Calu3 (cell line): ENCODE measurements at regions not wholly inside any gene's neighbourhood (a gene's known extent, or its start where the extent isn't known, plus 50 kb on each side); places are given as distances from the start of the nearest gene placed in this dataset.
"Not testable (repeated sequence)": the region's sequence is repeated elsewhere in the genome, so short reads cannot be mapped to it uniquely, and the experiment has no call there.

Experiments
- BruUV-seq: library from RNA; stranded (reverse); fragments of 400-500 nt; replicated peaks from 2 replicates; lab custom pipeline; 2021; lab: Mats Ljungman, UMichigan
- CTCF ChIA-PET: fragments of 300-600 bp; sonication (Branson Sonifier 250); formaldehyde crosslinking; loops from one replicate; lab custom pipeline; 2022; ENCODE audit warnings: antibody characterized with exemption; lab: Charles Lee
- DNase-seq: peaks from one replicate; pipeline ENCODE4 v3.0.0; 2022
- H3K27ac Mint-ChIP-seq: one replicate; pipeline ENCODE4 v1.8.0; 2022; ENCODE audit warnings: mixed read lengths; ENCODE audit not compliant: unreplicated experiment
- H3K27me3 Mint-ChIP-seq: one replicate; pipeline ENCODE4 v1.8.0; 2022; ENCODE audit warnings: mixed read lengths; ENCODE audit not compliant: unreplicated experiment
- H3K36me3 Mint-ChIP-seq: one replicate; pipeline ENCODE4 v1.8.0; 2022; ENCODE audit warnings: mild to moderate bottlenecking, moderate library complexity, mixed read lengths; ENCODE audit not compliant: insufficient read depth, unreplicated experiment
- H3K4me1 Mint-ChIP-seq: one replicate; pipeline ENCODE4 v1.8.0; 2022; ENCODE audit warnings: mild to moderate bottlenecking, low read depth, mixed read lengths; ENCODE audit not compliant: unreplicated experiment
- H3K4me3 Mint-ChIP-seq: one replicate; pipeline ENCODE4 v1.8.0; 2022; ENCODE audit warnings: mild to moderate bottlenecking, low read depth, moderate library complexity, mixed read lengths; ENCODE audit not compliant: unreplicated experiment
- H3K9me3 Mint-ChIP-seq: one replicate; pipeline ENCODE4 v1.8.0; 2022; ENCODE audit warnings: low read depth, mixed read lengths; ENCODE audit not compliant: unreplicated experiment
- intact Hi-C: fragments of 100-400 bp; cut with micrococcal nuclease; formaldehyde crosslinking; loops from one replicate; pipeline ENCODE4 v1.10.0; 2022; ENCODE audit not compliant: unreplicated experiment
- TF ChIP-seq, protein P1 (sequence below): fragments of 200-600 bp; IDR thresholded peaks from one replicate; pipeline ENCODE4 v1.8.0; 2022; ENCODE audit warnings: antibody characterized with exemption; ENCODE audit not compliant: unreplicated experiment

DNA sequence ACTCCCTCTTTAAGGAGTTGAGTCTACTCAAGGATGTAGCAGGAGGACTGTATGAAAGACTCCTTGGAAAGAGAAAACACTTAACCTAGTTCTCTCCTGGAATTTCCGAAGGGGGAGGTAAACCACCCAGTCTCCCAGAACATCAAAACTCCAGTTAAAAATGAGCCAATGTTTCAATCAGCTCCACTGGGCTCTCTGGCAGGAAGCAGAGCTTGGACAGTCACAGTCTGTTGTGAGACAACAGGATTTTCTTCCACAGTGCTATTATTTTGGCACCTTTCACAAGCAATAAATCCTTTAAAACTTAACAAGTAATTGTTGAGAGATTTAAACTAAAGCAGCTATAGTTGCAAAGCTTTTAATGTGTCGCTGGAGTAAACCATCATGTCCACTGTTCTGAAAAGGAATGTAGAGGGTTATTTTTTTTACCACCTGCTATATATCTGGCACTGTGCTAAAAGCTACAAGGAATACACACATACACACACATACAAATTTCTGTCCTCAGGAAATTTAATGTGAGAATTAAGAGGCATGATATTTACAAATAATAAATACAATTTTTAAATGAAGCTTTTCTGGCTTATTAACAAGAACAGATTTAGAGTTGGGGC lies 229.2 kb upstream of the INTU start:
- Mint-ChIP-seq H3K4me1 (peaks cover 25% of the 10 kb centered on the region), H3K36me3 (peaks cover 14% of the 10 kb centered on the region), H3K4me3 (no peak overlapping the region), H3K27me3 (no peaks in the 10 kb centered on the region), H3K27ac (no peak overlapping the region), H3K9me3 (no peaks in the 10 kb centered on the region)
- no TSS peak for BruUV-seq
- DNase-seq: no peak
- CTCF ChIA-PET: no interaction called here
- TF ChIP-seq, protein P1, sequence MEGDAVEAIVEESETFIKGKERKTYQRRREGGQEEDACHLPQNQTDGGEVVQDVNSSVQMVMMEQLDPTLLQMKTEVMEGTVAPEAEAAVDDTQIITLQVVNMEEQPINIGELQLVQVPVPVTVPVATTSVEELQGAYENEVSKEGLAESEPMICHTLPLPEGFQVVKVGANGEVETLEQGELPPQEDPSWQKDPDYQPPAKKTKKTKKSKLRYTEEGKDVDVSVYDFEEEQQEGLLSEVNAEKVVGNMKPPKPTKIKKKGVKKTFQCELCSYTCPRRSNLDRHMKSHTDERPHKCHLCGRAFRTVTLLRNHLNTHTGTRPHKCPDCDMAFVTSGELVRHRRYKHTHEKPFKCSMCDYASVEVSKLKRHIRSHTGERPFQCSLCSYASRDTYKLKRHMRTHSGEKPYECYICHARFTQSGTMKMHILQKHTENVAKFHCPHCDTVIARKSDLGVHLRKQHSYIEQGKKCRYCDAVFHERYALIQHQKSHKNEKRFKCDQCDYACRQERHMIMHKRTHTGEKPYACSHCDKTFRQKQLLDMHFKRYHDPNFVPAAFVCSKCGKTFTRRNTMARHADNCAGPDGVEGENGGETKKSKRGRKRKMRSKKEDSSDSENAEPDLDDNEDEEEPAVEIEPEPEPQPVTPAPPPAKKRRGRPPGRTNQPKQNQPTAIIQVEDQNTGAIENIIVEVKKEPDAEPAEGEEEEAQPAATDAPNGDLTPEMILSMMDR: no peak
- intact Hi-C loops: loop anchor here (5.0 to 10.0 kb wide), 4 partner anchors 79 to 1169 kb away; no protein-coding TSS in a partner anchor

DNA sequence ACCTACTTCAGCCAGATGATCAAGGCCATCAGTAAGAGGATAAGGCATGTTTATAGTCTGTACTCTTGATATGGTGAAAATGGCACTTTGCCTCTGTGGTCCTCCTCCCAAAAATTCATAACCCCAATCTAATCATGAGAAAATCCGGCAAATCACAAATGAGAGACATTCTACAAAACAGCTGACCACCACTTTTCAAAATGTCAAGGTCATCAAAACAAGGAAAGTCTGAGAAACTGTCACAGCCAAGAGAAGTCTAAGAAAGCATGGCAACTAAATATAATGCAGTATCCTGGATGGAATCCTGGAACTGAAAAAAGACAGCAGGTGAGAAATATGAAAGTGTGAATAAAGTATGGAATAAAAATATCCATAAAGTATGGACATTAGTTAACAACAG lies 226.6 kb upstream of the INTU start:
- peak overlapping the region; percentile 56 for H3K27ac Mint-ChIP-seq
- H3K36me3 Mint-ChIP-seq: peaks cover 14% of the 10 kb centered on the region
- peaks cover 48% of the 10 kb centered on the region for H3K4me1 Mint-ChIP-seq
- H3K4me3 Mint-ChIP-seq: no peak overlapping the region
- intact Hi-C loops: loop anchor here (10.0 kb wide), 3 partner anchors 179 to 1171 kb away; no protein-coding TSS in a partner anchor
- TF ChIP-seq, protein P1: no peak
- no TSS peak for BruUV-seq
- no peak for DNase-seq
- no peaks in the 10 kb centered on the region for H3K9me3 Mint-ChIP-seq
- no peaks in the 10 kb centered on the region for H3K27me3 Mint-ChIP-seq
- CTCF ChIA-PET: no interaction called here

DNA sequence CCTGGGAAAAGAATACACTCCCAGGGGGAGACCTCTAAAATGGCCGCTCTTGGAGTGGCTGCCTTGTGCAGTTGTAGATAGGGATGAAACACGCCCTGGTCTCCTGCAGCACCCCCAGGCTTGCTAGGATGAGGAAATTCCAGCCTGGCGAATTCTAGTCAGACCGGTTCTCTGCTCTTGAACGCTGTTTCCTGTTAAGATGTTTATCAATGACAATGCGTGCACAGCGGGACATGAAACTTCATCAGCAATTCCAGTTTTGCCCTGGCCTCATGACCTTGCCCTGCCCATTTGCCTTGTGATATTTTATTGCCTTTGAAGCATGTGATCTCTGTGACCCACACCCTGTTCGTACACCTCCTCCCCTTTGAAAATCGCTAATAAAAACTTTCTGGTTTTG lies 225.2 kb upstream of the INTU start:
- Mint-ChIP-seq H3K36me3 (peaks cover 14% of the 10 kb centered on the region), H3K27ac (peak overlapping the region; percentile 90), H3K4me1 (peaks cover 61% of the 10 kb centered on the region), H3K4me3 (peak overlapping the region; percentile 57)
- peak; percentile 77 for DNase-seq
- BruUV-seq, H3K9me3 Mint-ChIP-seq, H3K27me3 Mint-ChIP-seq: not testable (repeated sequence)
- intact Hi-C loops: loop anchor here (10.0 kb wide), 3 partner anchors 177 to 1173 kb away; no protein-coding TSS in a partner anchor
- CTCF ChIA-PET: interaction anchor here (1.2 kb wide), 1 partner anchor 1679 kb away, joined by 3 read pairs; no protein-coding TSS in a partner anchor

DNA sequence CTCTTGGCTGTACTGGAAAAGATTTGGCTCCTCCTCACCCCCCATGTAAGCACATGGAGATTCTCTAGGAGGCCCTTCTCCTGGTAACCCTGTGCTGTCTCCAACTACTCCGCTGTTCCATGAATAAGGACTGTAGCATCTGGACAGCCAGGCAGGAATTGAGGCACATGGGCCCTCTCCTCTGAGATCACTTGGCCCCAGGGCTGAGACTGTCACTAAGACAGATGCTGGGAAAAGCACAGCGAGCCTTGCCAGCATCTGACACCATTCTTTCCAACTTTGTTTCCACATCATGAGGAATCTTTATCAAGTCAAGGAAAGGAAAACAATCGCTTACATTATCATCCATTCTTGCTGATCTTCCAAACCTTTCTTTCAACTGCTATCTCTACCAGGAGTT lies 222.6 kb upstream of the INTU start:
- H3K4me1 Mint-ChIP-seq: peaks cover 68% of the 10 kb centered on the region
- no peaks in the 10 kb centered on the region for H3K27me3 Mint-ChIP-seq
- H3K36me3 Mint-ChIP-seq: peaks cover 14% of the 10 kb centered on the region
- H3K9me3 Mint-ChIP-seq: no peaks in the 10 kb centered on the region
- intact Hi-C loops: no loop called here
- no peak overlapping the region for H3K27ac Mint-ChIP-seq
- TF ChIP-seq, protein P1: no peak
- no peak overlapping the region for H3K4me3 Mint-ChIP-seq
- no peak for DNase-seq
- CTCF ChIA-PET: no interaction called here
- no TSS peak for BruUV-seq

DNA sequence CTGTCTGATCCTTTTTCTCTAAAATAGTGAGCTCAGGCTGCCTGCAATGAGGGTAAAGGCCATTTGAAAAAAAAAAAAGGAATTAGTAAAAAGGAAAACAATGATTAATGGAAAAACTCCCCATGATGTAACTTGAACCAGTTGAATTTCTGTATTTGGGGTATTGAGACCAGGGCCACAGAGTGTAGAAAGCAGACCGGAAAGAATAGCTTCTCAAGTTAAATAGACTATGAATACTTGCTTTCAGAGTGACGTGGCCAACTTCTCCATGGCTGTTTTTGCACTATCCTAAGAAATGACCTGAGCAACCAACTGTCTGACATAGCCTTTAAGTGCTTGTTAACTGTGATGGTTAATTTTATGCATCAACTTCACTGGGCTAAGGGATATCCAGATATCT lies 222.1 kb upstream of the INTU start:
- DNase-seq: no peak
- Mint-ChIP-seq H3K27ac (no peak overlapping the region), H3K36me3 (peaks cover 14% of the 10 kb centered on the region), H3K4me1 (peaks cover 68% of the 10 kb centered on the region), H3K4me3 (no peak overlapping the region), H3K27me3 (no peaks in the 10 kb centered on the region), H3K9me3 (no peaks in the 10 kb centered on the region)
- BruUV-seq: no TSS peak
- TF ChIP-seq, protein P1: no peak
- intact Hi-C loops: no loop called here
- CTCF ChIA-PET: no interaction called here
